Neutrophil (primary cell): ENCODE measurements at regions not wholly inside any gene's neighbourhood (a gene's known extent, or its start where the extent isn't known, plus 50 kb on each side); places are given as distances from the start of the nearest gene placed in this dataset.

Experiments used
- H3K27ac ChIP-seq: fragments of 200-600 bp; sonication (generic); 2 replicates; pipeline ENCODE4 v1.5.1; 2016; ENCODE audit warnings: mild to moderate bottlenecking, moderate library complexity
- H3K27me3 ChIP-seq: fragments of 200-600 bp; sonication (generic); 2 replicates; pipeline ENCODE4 v1.6.0; 2016; ENCODE audit warnings: mild to moderate bottlenecking
- H3K36me3 ChIP-seq: fragments of 200-600 bp; sonication (generic); 2 replicates; pipeline ENCODE4 v1.5.1; 2017
- H3K4me1 ChIP-seq, 2 experiments: fragments of 200-600 bp in 1 of 2; sonication (generic) in 1 of 2; 1 replicate in 1 of 2; 2 replicates in 1 of 2; pipeline versions ENCODE4 v1.5.1 to v1.6.1; 2013 to 2016; ENCODE audit warnings: low read depth in 1 of 2, low read length in 1 of 2, mild to moderate bottlenecking in 1 of 2, moderate library complexity in 1 of 2; ENCODE audit not compliant: control insufficient read depth in 1 of 2, insufficient read depth in 1 of 2
- H3K4me3 ChIP-seq, 2 experiments: fragments of 200-600 bp in 1 of 2; sonication (generic) in 1 of 2; 1 replicate in 1 of 2; 2 replicates in 1 of 2; pipeline ENCODE4 v1.5.1; 2013 to 2016; ENCODE audit warnings: low read depth in 1 of 2, low read length in 1 of 2, mild to moderate bottlenecking in 1 of 2, moderate library complexity in 1 of 2
- H3K9me3 ChIP-seq: fragments of 200-600 bp; sonication (generic); 2 replicates; pipeline ENCODE4 v1.5.1; 2016
- CTCF ChIP-seq: fragments of 200-600 bp; sonication (generic); IDR thresholded peaks from 2 replicates; pipeline ENCODE4 v1.5.1; 2016; ENCODE audit warnings: antibody characterized with exemption

- no peak overlapping the region for H3K4me3 ChIP-seq
- H3K9me3 ChIP-seq = no peaks in the 10 kb centered on the region
- H3K27me3 ChIP-seq = no peaks in the 10 kb centered on the region
- no peak overlapping the region for H3K27ac ChIP-seq
- H3K4me1 ChIP-seq = no peaks in the 10 kb centered on the region
- TF ChIP-seq CTCF = no peak
- H3K36me3 ChIP-seq = no peaks in the 10 kb centered on the region
Observed at GRCh38 chr2:83063511-83063910, 1395.6 kb downstream of the SUCLG1 start.

- Histone ChIP-seq H3K27me3 (no peaks in the 10 kb centered on the region), H3K9me3 (peaks cover 3% of the 10 kb centered on the region), H3K36me3 (no peaks in the 10 kb centered on the region), H3K4me3 (no peak overlapping the region), H3K27ac (no peak overlapping the region), H3K4me1 (no peaks in the 10 kb centered on the region)
- no peak for TF ChIP-seq CTCF
Observed at GRCh38 chr2:83058683-83059082, 1400.4 kb downstream of the SUCLG1 start.

GRCh38 chr2:83055376-83056010 is 1403.6 kb downstream of the SUCLG1 start:
- Histone ChIP-seq H3K4me1 (no peaks in the 10 kb centered on the region), H3K27me3 (no peaks in the 10 kb centered on the region), H3K36me3 (no peaks in the 10 kb centered on the region), H3K9me3 (peaks cover 3% of the 10 kb centered on the region), H3K4me3 (no peak overlapping the region), H3K27ac (no peak overlapping the region)
- TF ChIP-seq CTCF = no peak

- H3K27ac ChIP-seq = no peak overlapping the region
- TF ChIP-seq CTCF = no peak
Observed at GRCh38 chr2:83054751-83055150, 1404.3 kb downstream of the SUCLG1 start.

GRCh38 chr2:83051538-83052170 is 1407.4 kb downstream of the SUCLG1 start:
- TF ChIP-seq CTCF = no peak
- Histone ChIP-seq H3K9me3 (peaks cover 3% of the 10 kb centered on the region), H3K27me3 (no peaks in the 10 kb centered on the region), H3K4me3 (no peak overlapping the region), H3K4me1 (no peaks in the 10 kb centered on the region), H3K36me3 (no peaks in the 10 kb centered on the region), H3K27ac (no peak overlapping the region)

More at GRCh38 chr2:83054751-83055150, 1404.3 kb downstream of the SUCLG1 start:
- no peaks in the 10 kb centered on the region for H3K4me1 ChIP-seq
- H3K36me3 ChIP-seq = no peaks in the 10 kb centered on the region
- no peak overlapping the region for H3K4me3 ChIP-seq
- H3K27me3 ChIP-seq = no peaks in the 10 kb centered on the region
- peaks cover 3% of the 10 kb centered on the region for H3K9me3 ChIP-seq
